T47D (cell line): ENCODE measurements at regions not wholly inside any gene's neighbourhood (a gene's known extent, or its start where the extent isn't known, plus 50 kb on each side); places are given as distances from the start of the nearest gene placed in this dataset.

Source experiments
- DNase-seq, 2 experiments: peaks; one replicate each; pipeline versions ENCODE4 v3.0.0 to v3.0.0-alpha.2; 2011 to 2012; ENCODE audit warnings: low read depth in 1 of 2, low spot score in 1 of 2
- JUND ChIP-seq: IDR thresholded peaks from 2 replicates; pipeline ENCODE4 v1.6.1; 2012; ENCODE audit warnings: low read depth
- in situ Hi-C: cut with HindIII; loops from 2 replicates; pipeline ENCODE4 v1.10.0; 2016; ENCODE audit warnings: low sequenced_read_pairs, low pct_unique_long_range_greater_than_20kb

GRCh38 chr16:65950211-65950610 is 416.3 kb upstream of the CDH5 start:
- in situ Hi-C loops = no loop called here
- no peak for DNase-seq
- TF ChIP-seq JUND = no peak

- TF ChIP-seq JUND = no peak
- DNase-seq = no peak
- in situ Hi-C loops = no loop called here
Observed at GRCh38 chr16:65948361-65948760, 418.1 kb upstream of the CDH5 start.

- no peak for DNase-seq
- TF ChIP-seq JUND = no peak
- in situ Hi-C loops = no loop called here
Observed at GRCh38 chr16:65947951-65948350, 418.5 kb upstream of the CDH5 start.

- in situ Hi-C loops = no loop called here
- TF ChIP-seq JUND = no peak
Observed at GRCh38 chr16:65945493-65945892, 421.0 kb upstream of the CDH5 start.

GRCh38 chr16:65944361-65944760 is 422.1 kb upstream of the CDH5 start:
- TF ChIP-seq JUND = no peak
- DNase-seq = no peak
- in situ Hi-C loops = no loop called here

More at GRCh38 chr16:65945493-65945892, 421.0 kb upstream of the CDH5 start:
- DNase-seq = no peak

GRCh38 chr16:65940711-65941110 is 425.8 kb upstream of the CDH5 start:
- DNase-seq = no peak
- no peak for TF ChIP-seq JUND
- in situ Hi-C loops = no loop called here

GRCh38 chr16:65938083-65938482 is 428.4 kb upstream of the CDH5 start:
- in situ Hi-C loops = no loop called here
- no peak for DNase-seq
- TF ChIP-seq JUND = no peak

GRCh38 chr16:65937455-65937854 is 429.0 kb upstream of the CDH5 start:
- TF ChIP-seq JUND = no peak
- no peak for DNase-seq
- in situ Hi-C loops = no loop called here

- TF ChIP-seq JUND = no peak
- in situ Hi-C loops = no loop called here
- DNase-seq = no peak
Observed at GRCh38 chr16:65936096-65936495, 430.4 kb upstream of the CDH5 start.

- no peak for TF ChIP-seq JUND
- in situ Hi-C loops = no loop called here
- no peak for DNase-seq
Observed at GRCh38 chr16:65934443-65934842, 432.0 kb upstream of the CDH5 start.

GRCh38 chr16:65933703-65934102 is 432.8 kb upstream of the CDH5 start:
- TF ChIP-seq JUND = no peak
- in situ Hi-C loops = no loop called here
- DNase-seq = no peak

GRCh38 chr16:65932350-65933072 is 434.0 kb upstream of the CDH5 start:
- in situ Hi-C loops = no loop called here
- no peak for TF ChIP-seq JUND
- no peak for DNase-seq

- no peak for TF ChIP-seq JUND
- in situ Hi-C loops = no loop called here
- no peak for DNase-seq
Observed at GRCh38 chr16:65922923-65923322, 443.6 kb upstream of the CDH5 start.

- TF ChIP-seq JUND = no peak
- in situ Hi-C loops = no loop called here
- DNase-seq = no peak
Observed at GRCh38 chr16:65919986-65920376, 446.5 kb upstream of the CDH5 start.
